Stimulated activated CD4-positive, alpha-beta T cell treated with anti-CD3 and anti-CD28 coated beads, Interleukin-4, amount 100 ng/mL, for 24 hours (primary cell): ENCODE measurements at regions not wholly inside any gene's neighbourhood (a gene's known extent, or its start where the extent isn't known, plus 50 kb on each side); places are given as distances from the start of the nearest gene placed in this dataset.
"Not testable (repeated sequence)": the region's sequence is repeated elsewhere in the genome, so short reads cannot be mapped to it uniquely, and the experiment has no call there.

Experiments
- DNase-seq: peaks from one replicate; pipeline ENCODE4 v3.0.0-alpha.2; 2020

DNA sequence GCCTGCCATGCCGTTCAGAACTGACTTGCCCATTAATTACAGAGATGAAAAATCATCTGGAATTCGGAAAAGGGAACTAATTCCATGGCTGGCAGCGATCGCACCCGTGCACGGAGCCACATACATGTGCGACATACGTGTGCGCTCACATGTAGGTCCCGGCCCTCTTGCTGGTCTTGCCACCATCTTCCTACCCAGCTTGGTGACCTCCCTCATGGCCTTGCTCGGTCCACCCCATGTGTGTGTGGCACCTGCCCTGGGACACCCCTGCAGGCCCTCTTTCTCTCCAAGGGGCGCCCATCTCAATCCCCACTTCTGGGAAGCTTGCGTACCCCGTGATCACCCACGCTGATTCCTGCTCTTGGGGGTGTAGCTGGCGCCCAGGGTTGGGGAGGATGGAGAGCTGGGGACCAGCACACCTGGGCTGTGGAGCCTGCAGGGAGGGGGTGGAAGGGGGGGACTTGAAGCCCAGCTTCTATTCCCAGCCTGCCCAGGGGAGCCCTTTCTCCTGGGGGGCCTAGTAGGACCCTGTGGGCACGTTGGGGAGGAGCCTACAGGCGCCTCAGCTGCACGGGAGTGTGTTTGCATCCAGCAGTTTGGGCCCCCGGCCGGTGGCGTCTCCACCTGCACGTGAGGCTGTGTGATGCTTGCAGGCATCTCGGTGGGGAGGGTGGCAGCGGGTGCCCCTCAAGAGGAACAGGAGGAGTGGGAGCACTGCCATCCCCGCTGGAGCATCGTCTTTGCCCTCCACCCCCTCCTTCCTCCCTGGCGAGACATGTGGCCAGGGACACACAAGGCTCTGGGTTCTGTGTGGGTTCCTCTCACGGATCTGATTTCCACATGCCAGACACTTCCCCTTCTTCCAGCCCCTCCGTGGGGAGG is 112.6 kb downstream of the CRLF3 start:
- not testable (repeated sequence) for DNase-seq

DNA sequence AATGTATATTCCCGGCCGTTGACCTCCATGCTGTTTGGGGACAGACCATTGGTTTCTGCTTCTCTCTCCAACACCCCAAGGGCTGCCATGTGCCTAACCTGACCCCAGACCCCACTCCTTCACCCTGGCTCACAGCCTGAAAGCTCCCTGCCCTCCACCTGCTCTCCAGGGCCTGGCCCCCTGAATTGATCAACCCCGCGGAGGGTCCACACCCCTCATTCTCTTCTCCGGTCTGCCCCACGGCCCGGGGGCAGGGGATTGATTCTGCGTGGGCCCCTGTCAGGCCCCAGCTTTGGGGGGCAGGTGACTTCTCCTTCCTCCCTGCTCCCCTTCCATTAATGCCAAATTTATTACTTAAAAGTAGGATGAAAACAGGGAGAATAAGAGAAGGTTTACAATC is 113.3 kb downstream of the CRLF3 start:
- DNase-seq = not testable (repeated sequence)

- not testable (repeated sequence) for DNase-seq
Measured at GRCh38 chr17:30710276-30711088, 114.0 kb downstream of the CRLF3 start.

- DNase-seq = not testable (repeated sequence)
Measured at GRCh38 chr17:30709561-30710275, 114.8 kb downstream of the CRLF3 start.

GRCh38 chr17:30709096-30709495 is 115.4 kb downstream of the CRLF3 start:
- DNase-seq = not testable (repeated sequence)

- peak; percentile 59 for DNase-seq
Measured at GRCh38 chr17:30708241-30709078, 116.0 kb downstream of the CRLF3 start.

DNA sequence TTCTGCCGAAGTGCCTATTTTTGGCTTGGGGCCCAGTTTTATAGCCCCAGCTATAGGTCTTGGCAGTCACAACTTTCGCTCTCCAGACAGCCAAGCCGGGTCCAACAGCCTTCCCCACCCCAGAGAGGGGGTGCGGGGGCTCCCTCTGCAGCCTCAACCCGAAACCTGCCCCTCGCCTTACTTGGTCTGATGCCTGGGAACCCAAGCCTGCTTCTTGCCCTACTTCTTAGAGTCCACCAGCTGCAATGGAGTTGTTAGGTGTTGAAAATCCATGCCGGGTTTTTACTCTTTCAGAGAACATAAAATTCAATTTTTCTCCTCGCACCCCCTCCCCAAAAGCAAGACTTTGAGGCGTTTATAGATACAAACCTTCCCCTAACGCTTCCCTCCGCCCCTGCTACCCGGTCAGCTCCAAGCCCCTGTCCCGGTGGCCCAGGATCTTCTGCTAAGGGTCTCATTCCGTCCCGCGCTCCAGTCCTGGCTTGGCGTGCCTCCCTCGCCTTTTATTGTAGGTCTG is 116.7 kb downstream of the CRLF3 start:
- DNase-seq = not testable (repeated sequence)

DNA sequence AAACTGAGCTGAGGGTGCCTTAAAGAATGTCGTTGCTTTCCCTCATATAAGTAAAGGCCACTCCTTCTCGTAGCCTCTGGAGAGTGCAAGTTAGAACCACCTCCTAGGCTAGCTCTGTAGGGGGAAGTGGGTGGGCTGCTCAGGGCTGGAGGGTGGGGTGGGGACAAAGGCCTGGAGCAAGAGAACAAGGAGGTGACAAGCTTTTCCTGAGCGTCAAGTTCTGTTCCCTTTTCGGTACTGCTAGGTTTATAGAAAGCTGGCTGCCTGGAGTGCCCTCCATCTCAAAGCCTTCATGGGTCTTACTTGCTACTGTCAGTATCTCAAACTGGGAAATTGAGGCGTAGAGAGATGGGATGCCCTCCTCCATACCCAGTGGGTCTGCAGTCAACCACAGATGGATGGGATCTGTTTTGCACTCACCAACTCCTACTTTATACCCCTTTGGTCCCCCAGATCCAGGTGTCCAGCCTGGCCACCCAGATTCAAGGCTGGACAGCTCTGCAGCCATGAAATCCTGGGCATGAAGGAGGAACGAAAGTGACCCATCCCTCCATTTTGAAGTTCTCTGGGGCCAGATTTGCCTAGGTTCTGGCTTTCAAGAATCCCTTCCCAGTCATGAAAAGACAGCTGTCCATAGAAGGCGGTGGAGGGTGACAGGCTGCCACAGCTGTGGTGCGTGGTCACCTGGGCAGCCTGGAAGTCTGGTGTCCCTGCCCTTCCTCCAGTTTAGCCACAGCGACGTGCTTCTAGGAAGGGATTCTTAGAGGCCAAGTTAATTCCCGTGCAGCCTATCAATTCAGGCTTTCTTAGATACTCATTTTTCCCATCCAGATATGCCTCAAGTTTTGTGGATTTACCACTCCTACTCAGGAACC is 117.8 kb downstream of the CRLF3 start:
- not testable (repeated sequence) for DNase-seq

DNA sequence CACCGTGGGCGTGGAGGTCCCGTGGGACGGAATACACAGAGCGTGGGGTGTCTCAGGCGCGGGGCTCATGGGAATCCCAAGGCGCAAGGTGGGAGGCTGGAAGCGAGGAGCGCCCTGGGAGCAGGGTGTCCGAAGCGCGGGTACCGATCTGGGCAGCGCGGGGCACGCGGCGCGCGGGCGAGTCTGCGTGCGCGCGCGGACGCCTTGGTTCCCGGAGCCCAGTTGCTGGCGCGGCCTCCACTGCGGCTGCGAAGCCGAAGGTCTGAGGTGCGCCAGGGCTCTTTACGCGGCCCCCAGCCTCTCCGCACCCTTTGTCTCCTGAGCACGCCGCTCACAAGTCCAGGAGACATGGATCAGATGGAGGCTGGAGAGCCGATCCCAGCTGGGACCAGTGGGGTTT is 118.5 kb downstream of the CRLF3 start:
- not testable (repeated sequence) for DNase-seq

DNA sequence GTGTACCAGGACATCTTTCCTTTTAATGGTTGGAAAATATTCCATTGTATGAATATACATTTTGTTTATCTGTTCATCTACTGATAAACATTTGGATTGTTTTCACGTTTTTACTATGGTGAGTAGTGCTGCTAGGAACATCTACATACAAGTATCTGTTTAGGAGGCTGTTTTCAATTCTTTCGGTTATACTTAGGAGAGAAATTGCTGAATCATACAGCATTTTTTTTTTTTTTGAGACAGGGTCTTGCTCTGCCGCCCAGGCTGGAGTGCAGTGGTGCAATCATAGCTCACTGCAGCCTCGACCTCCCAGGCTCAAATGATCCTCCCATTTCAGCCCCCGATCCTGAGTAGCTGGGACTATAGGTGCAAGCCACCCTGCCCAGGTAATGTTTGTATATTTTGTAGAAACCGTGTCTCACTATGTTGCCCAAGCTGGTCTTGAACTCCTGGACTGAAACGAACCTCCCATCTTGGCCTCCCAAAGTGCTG is 122.9 kb downstream of the CRLF3 start:
- DNase-seq = no peak

GRCh38 chr17:30700833-30701232 is 123.7 kb downstream of the CRLF3 start:
- not testable (repeated sequence) for DNase-seq

- DNase-seq = peak; percentile 71
Measured at GRCh38 chr17:30697619-30698460, 126.7 kb downstream of the CRLF3 start.

- no peak for DNase-seq
Measured at GRCh38 chr17:30696234-30696633, 128.3 kb downstream of the CRLF3 start.

GRCh38 chr17:30695265-30695811 is 129.2 kb downstream of the CRLF3 start:
- not testable (repeated sequence) for DNase-seq

DNA sequence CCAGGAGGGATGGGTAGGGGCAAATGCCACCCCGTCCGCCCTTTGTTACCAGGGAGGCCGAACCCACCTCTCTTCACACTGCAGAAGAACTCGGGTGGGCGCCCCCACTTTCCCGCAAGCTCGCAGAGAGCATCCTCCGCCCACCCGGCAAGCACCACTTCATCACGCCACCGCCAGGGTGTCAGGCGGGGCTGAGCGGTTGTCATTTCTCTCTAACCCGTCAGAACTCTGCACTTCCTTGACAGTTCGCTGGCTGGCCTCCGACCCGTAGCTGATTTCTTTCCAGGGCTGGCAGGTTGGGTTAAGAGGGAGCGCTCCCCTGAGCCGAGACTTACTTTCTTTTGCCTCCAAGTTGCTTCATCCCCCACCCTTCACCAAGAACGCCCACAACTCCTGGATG is 130.7 kb downstream of the CRLF3 start:
- DNase-seq = peak; percentile 48

- DNase-seq = not testable (repeated sequence)
Measured at GRCh38 chr17:30689266-30690000, 135.1 kb downstream of the CRLF3 start.

- DNase-seq = not testable (repeated sequence)
Measured at GRCh38 chr17:30686538-30687479, 137.7 kb downstream of the CRLF3 start.
